HepG2 (cell line): ENCODE measurements at regions not wholly inside any gene's neighbourhood (a gene's known extent, or its start where the extent isn't known, plus 50 kb on each side); places are given as distances from the start of the nearest gene placed in this dataset.

Source experiments
- ETS1 ChIP-seq: sonication (generic); formaldehyde crosslinking; IDR thresholded peaks from 2 replicates; pipeline ENCODE4 v1.4.0; 2020; ENCODE audit warnings: missing genetic modification reagents
- FOXK2 ChIP-seq: fragments of 450-650 bp; IDR thresholded peaks from 2 replicates; pipeline ENCODE4 v1.6.1; 2016
- GPBP1L1 ChIP-seq: sonication (generic); formaldehyde crosslinking; IDR thresholded peaks from 2 replicates; pipeline ENCODE4 v1.5.0; 2020; ENCODE audit warnings: mild to moderate bottlenecking, missing genetic modification reagents
- NFIB ChIP-seq: sonication (generic); formaldehyde crosslinking; IDR thresholded peaks from 2 replicates; pipeline ENCODE4 v1.9.0; 2021; ENCODE audit warnings: missing genetic modification reagents, mild to moderate bottlenecking, borderline replicate concordance
- SRSF4 ChIP-seq: fragments of 200-400 bp; formaldehyde crosslinking; IDR thresholded peaks from one replicate; pipeline ENCODE4 v1.6.1; 2018; ENCODE audit warnings: mild to moderate bottlenecking, low read depth, low read length, moderate library complexity; ENCODE audit not compliant: poor library complexity, severe bottlenecking
- ZC3H4 ChIP-seq: sonication (generic); formaldehyde crosslinking; IDR thresholded peaks from 2 replicates; pipeline ENCODE4 v1.4.0; 2020; ENCODE audit warnings: missing genetic modification reagents, borderline replicate concordance
- ZNF281 ChIP-seq: sonication (generic); formaldehyde crosslinking; IDR thresholded peaks from 2 replicates; pipeline ENCODE4 v1.4.0; 2020; ENCODE audit warnings: missing genetic modification reagents, borderline replicate concordance
- ZNF496 ChIP-seq: sonication (generic); formaldehyde crosslinking; IDR thresholded peaks from 2 replicates; pipeline ENCODE4 v1.8.1; 2023; ENCODE audit warnings: mild to moderate bottlenecking, moderate library complexity, missing genetic modification reagents; ENCODE audit not compliant: insufficient replicate concordance
- ZNF782 ChIP-seq: sonication (generic); formaldehyde crosslinking; IDR thresholded peaks from 2 replicates; pipeline ENCODE4 v1.4.0; 2020; ENCODE audit warnings: missing genetic modification reagents, mild to moderate bottlenecking, borderline replicate concordance

GRCh38 chr15:72982714-72983113 lies 69.5 kb upstream of the NEO1 start (continued):
- no peak for TF ChIP-seq ETS1
- TF ChIP-seq GPBP1L1 (CRISPR knock-in tag) = no peak
- no peak for TF ChIP-seq ZC3H4 (CRISPR knock-in tag)
- no peak for TF ChIP-seq ZNF281 (CRISPR knock-in tag)
- no peak for TF ChIP-seq ZNF496
- TF ChIP-seq FOXK2 = no peak
- no peak for TF ChIP-seq SRSF4
- TF ChIP-seq NFIB (CRISPR knock-in tag) = no peak
- TF ChIP-seq ZNF782 = no peak
